A172 (cell line): ENCODE measurements at regions not wholly inside any gene's neighbourhood (a gene's known extent, or its start where the extent isn't known, plus 50 kb on each side); places are given as distances from the start of the nearest gene placed in this dataset.

ENCODE experiments used
- DNase-seq: peaks from one replicate; pipeline ENCODE4 v3.0.0-alpha.2; 2015; ENCODE audit warnings: low spot score

DNA sequence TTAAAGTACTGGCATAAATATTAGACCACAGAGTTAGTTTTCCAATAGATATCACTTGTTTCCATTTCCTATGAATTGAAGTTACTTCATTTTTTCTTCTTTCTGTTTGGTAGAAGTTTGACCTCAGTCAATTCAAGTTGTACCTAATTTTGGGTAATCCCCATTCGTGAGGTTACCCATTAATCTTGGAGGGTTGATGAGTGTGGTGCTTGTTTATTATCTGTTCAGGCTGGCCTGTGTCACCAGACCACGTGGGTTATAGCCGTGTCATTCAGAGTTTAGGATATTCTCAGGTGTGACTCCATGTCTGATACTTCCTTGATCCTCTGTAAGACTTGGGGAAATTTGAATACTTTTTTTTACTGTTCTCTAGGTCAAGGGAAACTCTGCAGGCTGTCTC is 133.9 kb upstream of the TPK1 start:
- no peak for DNase-seq

DNA sequence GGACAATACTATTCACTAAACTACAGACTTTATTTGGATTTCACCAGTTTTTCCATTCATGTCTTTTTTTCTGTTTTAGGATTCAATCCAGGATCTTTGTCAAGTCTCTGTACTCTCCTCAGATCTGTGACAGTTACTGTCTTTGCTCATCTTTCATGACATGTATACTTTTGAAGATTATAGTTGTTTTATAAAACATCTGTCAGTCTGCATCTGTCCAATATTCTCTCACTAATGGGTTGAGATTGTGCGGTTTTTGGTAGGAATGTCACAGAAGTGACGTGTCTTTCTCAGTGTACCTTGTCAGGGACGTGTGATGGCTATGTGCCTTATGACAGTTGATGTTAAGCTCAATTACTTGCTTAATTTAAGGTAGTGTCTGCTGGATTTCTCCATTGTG is 124.9 kb upstream of the TPK1 start:
- no peak for DNase-seq

DNA sequence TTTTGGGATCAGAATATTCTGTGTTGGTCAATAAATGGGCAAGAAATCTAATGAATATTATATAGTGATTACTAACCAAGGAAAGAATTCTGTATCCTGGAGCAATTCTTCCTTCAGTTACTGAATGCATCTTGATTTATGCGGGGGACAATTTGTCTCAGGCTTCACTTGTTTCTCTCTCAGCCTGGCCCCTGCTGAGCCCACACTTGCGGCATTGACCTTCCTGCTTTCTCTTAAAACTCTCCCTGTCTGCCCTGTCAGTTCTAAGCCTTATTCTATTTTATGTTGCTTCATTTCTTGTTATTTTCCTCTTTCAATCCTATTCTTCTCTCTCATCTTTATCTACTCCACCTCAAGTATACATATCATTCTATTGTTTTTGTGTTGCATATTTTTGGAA is 122.1 kb upstream of the TPK1 start:
- DNase-seq, result no peak

- DNase-seq, result no peak
These were observed 119.6 kb upstream of the TPK1 start for GRCh38 chr7:144955422-144955821.

GRCh38 chr7:144941127-144941526 is 105.3 kb upstream of the TPK1 start:
- DNase-seq, result no peak

DNA sequence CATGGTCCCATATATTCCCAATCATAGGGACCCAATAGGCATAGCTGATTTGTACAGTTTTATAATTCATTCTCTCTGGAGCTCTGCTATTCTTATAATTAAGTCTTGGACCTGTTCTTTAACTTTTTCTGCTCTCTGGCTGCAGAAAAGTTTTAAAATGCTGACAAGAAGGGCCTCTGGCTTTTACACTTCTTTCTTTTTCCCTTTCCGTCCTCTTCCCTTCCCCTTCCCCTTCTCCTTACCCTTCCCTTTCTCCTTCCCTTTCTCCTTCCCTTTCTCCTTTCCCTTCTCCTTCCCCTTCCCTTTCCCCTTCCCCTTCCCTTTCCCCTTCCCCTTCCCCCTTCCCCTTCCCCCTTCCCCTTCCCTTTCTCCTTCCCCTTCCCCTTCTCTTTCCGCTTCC is 101.3 kb upstream of the TPK1 start:
- no peak for DNase-seq

DNA sequence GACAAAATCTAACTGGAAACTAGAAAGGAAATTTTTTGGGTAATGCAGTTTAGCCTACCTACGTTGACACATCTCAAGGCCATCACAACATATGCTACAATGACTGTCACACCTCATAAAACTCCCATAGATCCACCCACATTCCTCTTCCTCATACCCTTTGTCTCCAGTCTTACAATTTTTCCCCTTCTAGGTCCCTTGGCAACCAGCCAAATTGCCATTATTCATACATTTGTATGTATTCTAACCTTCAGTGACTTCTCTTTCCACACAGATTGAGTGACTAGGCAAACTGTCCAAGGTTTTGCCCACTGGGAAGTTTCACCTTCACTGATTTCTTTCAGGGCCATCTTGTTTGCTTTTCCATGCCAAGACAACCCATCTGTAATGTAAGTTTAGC is 100.5 kb upstream of the TPK1 start:
- DNase-seq, result no peak

DNA sequence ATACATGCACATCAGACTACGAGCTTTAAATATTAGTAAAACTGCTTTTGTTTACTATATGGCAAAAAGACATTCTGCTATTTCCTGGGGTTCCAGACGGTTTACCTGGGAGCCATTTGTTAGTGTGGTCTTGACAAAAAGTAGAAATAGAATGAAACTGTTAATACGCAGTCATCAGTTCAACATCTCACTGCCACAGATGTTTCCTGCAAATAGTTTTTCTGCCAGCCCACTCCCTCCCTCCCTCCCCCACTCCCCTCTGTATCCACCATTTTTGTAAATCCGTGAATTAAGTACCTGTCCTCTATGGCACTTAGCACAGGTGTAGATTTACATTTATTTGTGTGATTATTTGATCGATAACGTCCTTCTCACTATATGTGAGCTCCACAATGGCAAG is 74.6 kb upstream of the TPK1 start:
- no peak for DNase-seq

DNA sequence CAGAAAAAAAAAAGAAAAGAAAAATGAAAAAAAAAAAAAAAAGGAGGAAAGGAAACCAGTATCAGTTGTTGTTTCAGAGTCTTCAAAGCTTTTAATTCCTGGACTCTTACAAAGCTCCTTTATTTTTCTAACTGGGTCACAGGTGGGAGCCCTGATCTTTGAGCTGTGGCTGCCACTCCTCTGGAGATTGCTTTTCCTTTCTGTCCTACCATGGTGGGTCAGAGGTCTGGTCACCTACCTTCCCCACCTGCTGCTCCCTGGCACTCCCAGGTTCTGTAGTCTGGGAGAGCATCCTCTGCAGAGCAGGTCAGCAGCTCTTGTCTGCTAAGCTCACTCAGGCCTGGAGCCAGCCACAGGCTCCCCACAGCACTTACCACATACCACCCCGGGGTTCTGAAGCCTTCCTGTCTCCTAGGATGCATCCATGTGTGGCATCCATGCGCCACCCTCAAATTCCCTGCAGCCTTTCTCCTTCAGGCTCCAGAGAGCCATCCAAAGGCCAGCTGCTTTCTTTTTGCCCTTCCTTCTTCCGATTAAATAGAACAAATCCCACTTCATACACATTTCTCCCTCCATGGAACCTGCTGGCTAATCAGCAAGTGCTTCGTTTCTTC is 73.2 kb upstream of the TPK1 start:
- no peak for DNase-seq

- DNase-seq, result no peak
These were observed 72.5 kb upstream of the TPK1 start for GRCh38 chr7:144908324-144908723.

GRCh38 chr7:144907577-144907976 is 71.7 kb upstream of the TPK1 start:
- no peak for DNase-seq

- DNase-seq, result no peak
These were observed 67.3 kb upstream of the TPK1 start for GRCh38 chr7:144903201-144903600.

DNA sequence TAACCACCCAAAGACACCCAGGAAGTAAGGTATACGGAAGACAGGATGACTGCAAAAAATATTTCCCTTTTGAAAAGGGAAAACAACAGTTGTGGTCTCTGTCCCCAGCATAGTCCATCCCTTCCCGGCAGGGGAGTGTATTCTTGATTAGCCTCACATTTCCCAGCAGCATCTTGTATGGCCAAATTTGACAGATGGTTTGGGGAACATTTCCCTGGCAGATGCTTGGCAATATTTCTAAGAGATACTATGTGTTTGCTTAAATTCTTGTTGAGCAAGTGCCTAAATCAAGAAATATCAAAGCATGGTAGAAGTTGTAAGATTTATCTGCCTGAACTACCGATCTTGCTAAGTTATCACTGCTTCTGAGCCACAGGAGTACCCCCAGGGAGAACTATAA is 56.9 kb upstream of the TPK1 start:
- no peak for DNase-seq
